ENCODE measurements at regions not wholly inside any gene's neighbourhood (a gene's known extent, or its start where the extent isn't known, plus 50 kb on each side); places are given as distances from the start of the nearest gene placed in this dataset.

DNA sequence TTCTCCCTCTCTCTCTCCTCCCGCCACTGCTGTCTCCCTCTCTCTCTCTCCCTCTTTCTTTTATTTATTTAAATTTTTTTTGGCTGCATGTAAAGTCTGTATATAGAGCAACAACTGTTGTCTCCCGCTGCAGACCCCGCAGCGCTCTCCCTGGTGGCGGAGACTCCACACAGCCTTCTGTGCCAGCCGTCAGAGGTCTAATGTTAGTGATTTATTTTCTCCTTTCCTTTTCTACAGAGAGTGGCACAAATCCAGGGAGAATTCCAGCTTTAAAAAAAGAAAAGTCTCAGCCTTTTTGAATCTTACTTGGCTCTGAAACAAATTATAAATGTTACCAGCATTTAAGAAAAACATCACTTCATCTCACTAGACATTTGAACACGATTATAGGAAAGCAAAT is 106.2 kb downstream of the FAM9B start:
- no peaks in the 10 kb centered on the region for H4K20me1 ChIP-seq (ENCODE audit: low read depth, low read length)
- H3K9ac ChIP-seq (ENCODE audit: low read length) = no peak overlapping the region
- H3K4me3 ChIP-seq (ENCODE audit: insufficient read depth, low read length, poor library complexity, severe bottlenecking) = no peak overlapping the region
- H3K36me3 ChIP-seq (ENCODE audit: low read length) = no peaks in the 10 kb centered on the region
- H3F3A ChIP-seq (ENCODE audit: insufficient read depth) = no peaks in the 10 kb centered on the region
- no peaks in the 10 kb centered on the region for H3K9me3 ChIP-seq (ENCODE audit: insufficient read depth, low read length)
- no peak overlapping the region for H2AFZ ChIP-seq (ENCODE audit: low read depth, low read length, severe bottlenecking)
- TF ChIP-seq, protein P1, sequence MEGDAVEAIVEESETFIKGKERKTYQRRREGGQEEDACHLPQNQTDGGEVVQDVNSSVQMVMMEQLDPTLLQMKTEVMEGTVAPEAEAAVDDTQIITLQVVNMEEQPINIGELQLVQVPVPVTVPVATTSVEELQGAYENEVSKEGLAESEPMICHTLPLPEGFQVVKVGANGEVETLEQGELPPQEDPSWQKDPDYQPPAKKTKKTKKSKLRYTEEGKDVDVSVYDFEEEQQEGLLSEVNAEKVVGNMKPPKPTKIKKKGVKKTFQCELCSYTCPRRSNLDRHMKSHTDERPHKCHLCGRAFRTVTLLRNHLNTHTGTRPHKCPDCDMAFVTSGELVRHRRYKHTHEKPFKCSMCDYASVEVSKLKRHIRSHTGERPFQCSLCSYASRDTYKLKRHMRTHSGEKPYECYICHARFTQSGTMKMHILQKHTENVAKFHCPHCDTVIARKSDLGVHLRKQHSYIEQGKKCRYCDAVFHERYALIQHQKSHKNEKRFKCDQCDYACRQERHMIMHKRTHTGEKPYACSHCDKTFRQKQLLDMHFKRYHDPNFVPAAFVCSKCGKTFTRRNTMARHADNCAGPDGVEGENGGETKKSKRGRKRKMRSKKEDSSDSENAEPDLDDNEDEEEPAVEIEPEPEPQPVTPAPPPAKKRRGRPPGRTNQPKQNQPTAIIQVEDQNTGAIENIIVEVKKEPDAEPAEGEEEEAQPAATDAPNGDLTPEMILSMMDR (IDR thresholded peaks at IDR 0.05; ENCODE audit: insufficient read depth, low read length, poor library complexity, severe bottlenecking) = no peak
- no peak for TF ChIP-seq EZH2phosphoT487 (conservative IDR thresholded peaks at IDR 0.05; ENCODE audit: low read length)
- no peak overlapping the region for H3K27ac ChIP-seq (ENCODE audit: low read depth, low read length)
- H3K79me2 ChIP-seq (ENCODE audit: insufficient read depth, low read length) = no peaks in the 10 kb centered on the region
- H3K27me3 ChIP-seq (ENCODE audit: low read length) = no peaks in the 10 kb centered on the region
- H3K4me2 ChIP-seq (ENCODE audit: low read depth, low read length, poor library complexity, severe bottlenecking) = no peak overlapping the region
- no peaks in the 10 kb centered on the region for H3K9me2 ChIP-seq (replicated peaks; ENCODE audit: insufficient read depth, low read length)

DNA sequence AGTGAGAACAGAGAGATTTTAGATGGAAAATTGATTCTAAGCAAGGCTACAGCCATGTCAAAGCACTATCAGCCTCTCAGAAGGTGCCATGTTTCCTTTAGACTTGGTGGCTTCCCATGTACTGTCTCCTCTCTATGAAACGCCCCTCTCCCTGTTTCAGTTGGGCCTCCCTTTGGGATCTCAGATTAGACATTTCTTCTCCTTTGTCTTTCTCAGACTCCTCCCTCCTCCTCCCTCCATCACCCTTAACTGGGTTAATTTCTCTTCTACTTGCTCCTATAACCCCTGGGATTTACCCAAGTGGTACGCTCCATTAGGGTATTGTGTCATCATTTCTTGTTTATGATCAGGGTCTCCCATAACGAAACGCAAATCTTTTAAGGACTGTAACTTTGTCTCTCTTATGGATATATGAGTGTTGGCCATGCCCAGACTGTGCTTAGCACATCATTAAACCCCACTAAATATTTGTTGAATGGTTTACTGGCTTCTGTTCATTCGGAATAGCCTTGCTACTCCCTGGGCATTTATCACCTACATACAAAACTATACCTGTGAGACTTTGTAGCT is 106.8 kb downstream of the FAM9B start:
- Histone ChIP-seq H4K20me1 (ENCODE audit: low read depth, low read length) (no peaks in the 10 kb centered on the region), H3K36me3 (ENCODE audit: low read length) (no peaks in the 10 kb centered on the region), H3K9ac (ENCODE audit: low read length) (no peak overlapping the region), H3K9me3 (ENCODE audit: insufficient read depth, low read length) (no peaks in the 10 kb centered on the region), H2AFZ (ENCODE audit: low read depth, low read length, severe bottlenecking) (no peak overlapping the region), H3K9me2 (replicated peaks; ENCODE audit: insufficient read depth, low read length) (no peaks in the 10 kb centered on the region), H3K4me3 (ENCODE audit: insufficient read depth, low read length, poor library complexity, severe bottlenecking) (no peak overlapping the region), H3K79me2 (ENCODE audit: insufficient read depth, low read length) (no peaks in the 10 kb centered on the region), H3K27ac (ENCODE audit: low read depth, low read length) (no peak overlapping the region), H3K4me2 (ENCODE audit: low read depth, low read length, poor library complexity, severe bottlenecking) (no peak overlapping the region), H3K27me3 (ENCODE audit: low read length) (no peaks in the 10 kb centered on the region), H3F3A (ENCODE audit: insufficient read depth) (no peaks in the 10 kb centered on the region)
- no peak for TF ChIP-seq EZH2phosphoT487 (conservative IDR thresholded peaks at IDR 0.05; ENCODE audit: low read length)
- TF ChIP-seq, protein P1 (IDR thresholded peaks at IDR 0.05; ENCODE audit: insufficient read depth, low read length, poor library complexity, severe bottlenecking) = no peak

DNA sequence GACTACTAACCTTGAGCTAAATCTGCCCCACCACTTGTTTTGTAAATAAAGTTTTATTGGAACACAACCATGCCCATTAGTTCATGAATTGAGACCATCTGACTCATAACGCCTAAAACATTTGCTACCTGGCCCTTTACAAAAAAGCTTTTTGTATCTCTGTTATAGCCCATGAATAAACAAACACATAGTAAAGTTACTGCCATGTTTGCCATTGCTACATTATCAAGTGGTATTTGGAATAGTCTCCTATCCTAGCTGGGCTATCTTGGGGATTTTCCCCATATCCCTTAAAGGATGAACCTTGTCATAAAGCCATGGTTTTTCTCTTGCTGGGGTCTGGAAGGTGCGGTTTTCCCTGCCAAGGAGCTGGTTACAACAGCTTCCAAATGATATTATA is 112.3 kb downstream of the FAM9B start:
- Histone ChIP-seq H3K9me3 (ENCODE audit: insufficient read depth, low read length) (no peaks in the 10 kb centered on the region), H3K27ac (ENCODE audit: low read depth, low read length) (no peak overlapping the region)

More for the DNA sequence above, 112.3 kb downstream of the FAM9B start:
- TF ChIP-seq, protein P1 (IDR thresholded peaks at IDR 0.05; ENCODE audit: insufficient read depth, low read length, poor library complexity, severe bottlenecking) = no peak
- TF ChIP-seq EZH2phosphoT487 (conservative IDR thresholded peaks at IDR 0.05; ENCODE audit: low read length) = no peak
- no peaks in the 10 kb centered on the region for H3K36me3 ChIP-seq (ENCODE audit: low read length)
- H3K4me2 ChIP-seq (ENCODE audit: low read depth, low read length, poor library complexity, severe bottlenecking) = no peak overlapping the region
- H3K4me3 ChIP-seq (ENCODE audit: insufficient read depth, low read length, poor library complexity, severe bottlenecking) = no peak overlapping the region
- no peaks in the 10 kb centered on the region for H4K20me1 ChIP-seq (ENCODE audit: low read depth, low read length)
- H3K79me2 ChIP-seq (ENCODE audit: insufficient read depth, low read length) = no peaks in the 10 kb centered on the region
- no peaks in the 10 kb centered on the region for H3K27me3 ChIP-seq (ENCODE audit: low read length)
- no peaks in the 10 kb centered on the region for H3K9me2 ChIP-seq (replicated peaks; ENCODE audit: insufficient read depth, low read length)
- H3F3A ChIP-seq (ENCODE audit: insufficient read depth) = no peaks in the 10 kb centered on the region
- H2AFZ ChIP-seq (ENCODE audit: low read depth, low read length, severe bottlenecking) = no peak overlapping the region
- H3K9ac ChIP-seq (ENCODE audit: low read length) = no peak overlapping the region
